ENCODE measurements at regions not wholly inside any gene's neighbourhood (a gene's known extent, or its start where the extent isn't known, plus 50 kb on each side); places are given as distances from the start of the nearest gene placed in this dataset.

- no peak for TF ChIP-seq CTCF (conservative IDR thresholded peaks at IDR 0.05 in 1 of 2, IDR thresholded peaks at IDR 0.05 in 1 of 2; ENCODE audit: extremely low read depth in 1 of 2, insufficient read depth in 1 of 2, low read depth in 1 of 2, low read length in 2 of 2)
- no peak for TF ChIP-seq EZH2 (IDR thresholded peaks at IDR 0.05; ENCODE audit: borderline replicate concordance, low read length)
Observed at GRCh38 chr4:64068096-64068495, 341.2 kb downstream of the TECRL start.
